Stimulated activated CD8-positive, alpha-beta memory T cell treated with anti-CD3 and anti-CD28 coated beads, Interleukin-12 subunit alpha, Interleukin-12 subunit beta, amount 100 ng/mL, for 24 hours (primary cell): ENCODE measurements at regions not wholly inside any gene's neighbourhood (a gene's known extent, or its start where the extent isn't known, plus 50 kb on each side); places are given as distances from the start of the nearest gene placed in this dataset.
"Not testable (repeated sequence)": the region's sequence is repeated elsewhere in the genome, so short reads cannot be mapped to it uniquely, and the experiment has no call there.

Source experiments
- DNase-seq: peaks from one replicate; pipeline ENCODE4 v3.0.0-alpha.2; 2020; ENCODE audit errors: extremely low read depth

- no peak for DNase-seq
Observed at GRCh38 chr5:125045646-125046045, 299.2 kb upstream of the ZNF608 start.

- no peak for DNase-seq
Observed at GRCh38 chr5:125046838-125047237, 300.4 kb upstream of the ZNF608 start.

GRCh38 chr5:125047871-125048270, 301.4 kb upstream of the ZNF608 start:
- no peak for DNase-seq

- DNase-seq, result no peak
Observed at GRCh38 chr5:125049721-125050702, 303.6 kb upstream of the ZNF608 start.

- DNase-seq, result no peak
Observed at GRCh38 chr5:125050926-125051325, 304.5 kb upstream of the ZNF608 start.

- no peak for DNase-seq
Observed at GRCh38 chr5:125052584-125052983, 306.1 kb upstream of the ZNF608 start.

- no peak for DNase-seq
Observed at GRCh38 chr5:125053179-125053578, 306.7 kb upstream of the ZNF608 start.

- no peak for DNase-seq
Observed at GRCh38 chr5:125054146-125054545, 307.7 kb upstream of the ZNF608 start.

- no peak for DNase-seq
Observed at GRCh38 chr5:125056671-125057485, 310.4 kb upstream of the ZNF608 start.

- no peak for DNase-seq
Observed at GRCh38 chr5:125057912-125058826, 311.7 kb upstream of the ZNF608 start.

GRCh38 chr5:125059255-125060002, 313.0 kb upstream of the ZNF608 start:
- DNase-seq, result no peak

- no peak for DNase-seq
Observed at GRCh38 chr5:125061726-125062125, 315.3 kb upstream of the ZNF608 start.

- no peak for DNase-seq
Observed at GRCh38 chr5:125064621-125065438, 318.4 kb upstream of the ZNF608 start.

- DNase-seq, result no peak
Observed at GRCh38 chr5:125065741-125066140, 319.3 kb upstream of the ZNF608 start.

- no peak for DNase-seq
Observed at GRCh38 chr5:125070961-125071360, 324.5 kb upstream of the ZNF608 start.

- DNase-seq, result no peak
Observed at GRCh38 chr5:125073090-125073489, 326.7 kb upstream of the ZNF608 start.

GRCh38 chr5:125075567-125075966, 329.1 kb upstream of the ZNF608 start:
- no peak for DNase-seq

- not testable (repeated sequence) for DNase-seq
Observed at GRCh38 chr5:125079028-125079427, 332.6 kb upstream of the ZNF608 start.

- DNase-seq, result no peak
Observed at GRCh38 chr5:125081101-125081500, 334.7 kb upstream of the ZNF608 start.

- DNase-seq, result no peak
Observed at GRCh38 chr5:125083981-125084380, 337.5 kb upstream of the ZNF608 start.
